ENCODE measurements at regions not wholly inside any gene's neighbourhood (a gene's known extent, or its start where the extent isn't known, plus 50 kb on each side); places are given as distances from the start of the nearest gene placed in this dataset.

GRCh38 chr12:28140404-28140803, 49.9 kb upstream of the CCDC91 start:
- Histone ChIP-seq H4K8ac (ENCODE audit: low read depth in 2 of 2, low read length in 2 of 2) (no peak overlapping the region), H4K5ac (ENCODE audit: low read depth, low read length) (no peak overlapping the region), H4K20me1 (ENCODE audit: insufficient read depth, low read length) (no peaks in the 10 kb centered on the region), H3K4me1 (ENCODE audit: control insufficient read depth, insufficient read depth, low read length) (no peaks in the 10 kb centered on the region), H3K56ac (ENCODE audit: extremely low read depth, insufficient read depth, low read length) (no peak overlapping the region), H3K4me3 (ENCODE audit: insufficient read depth, low read depth, low read length) (no peak overlapping the region), H2AK5ac (ENCODE audit: low read depth, low read length) (no peak overlapping the region), H2AFZ (replicated peaks; ENCODE audit: low read length, poor library complexity) (no peak overlapping the region), H3K27ac (ENCODE audit: insufficient read depth, low read length) (no peak overlapping the region), H3K9ac (ENCODE audit: low read depth, low read length) (no peak overlapping the region), H2BK5ac (ENCODE audit: low read depth, low read length, poor library complexity, severe bottlenecking) (no peak overlapping the region), H3K27me3 (ENCODE audit: control insufficient read depth, insufficient read depth, low read length) (no peaks in the 10 kb centered on the region), H3K4ac (ENCODE audit: low read depth, low read length) (no peak overlapping the region), H3K18ac (ENCODE audit: low read depth, low read length) (no peak overlapping the region), H4K91ac (ENCODE audit: insufficient read depth, low read depth, low read length) (no peak overlapping the region), H2BK120ac (ENCODE audit: low read depth, low read length) (no peak overlapping the region), H3K14ac (replicated peaks; ENCODE audit: low read depth, low read length) (no peak overlapping the region), H3K9me1 (ENCODE audit: insufficient read depth, low read length) (no peaks in the 10 kb centered on the region), H2BK15ac (ENCODE audit: low read depth, low read length) (no peak overlapping the region), H3K9me3 (ENCODE audit: control insufficient read depth, insufficient read depth, low read length) (no peaks in the 10 kb centered on the region), H3K23ac (ENCODE audit: low read depth, low read length) (no peak overlapping the region), H3K79me1 (ENCODE audit: low read depth in 1 of 2, low read length in 2 of 2) (no peaks in the 10 kb centered on the region), H3K4me2 (ENCODE audit: low read depth, low read length) (no peak overlapping the region), H3K36me3 (ENCODE audit: control insufficient read depth, insufficient read depth, low read length) (no peaks in the 10 kb centered on the region), H2BK20ac (ENCODE audit: low read depth, low read length) (no peak overlapping the region), H2AK9ac (replicated peaks; ENCODE audit: low read depth, low read length, poor library complexity) (no peak overlapping the region)
- TF ChIP-seq BHLHE40 (IDR thresholded peaks at IDR 0.05; ENCODE audit: low read depth, low read length) (no peak), CTCF (conservative IDR thresholded peaks at IDR 0.05; ENCODE audit: low read depth, low read length) (no peak), CHD1 (IDR thresholded peaks at IDR 0.05; ENCODE audit: low read depth, low read length) (no peak), ELK1 (IDR thresholded peaks at IDR 0.05; ENCODE audit: borderline replicate concordance, low read depth, low read length) (no peak), SMC3 (IDR thresholded peaks at IDR 0.05; ENCODE audit: low read depth, low read length) (no peak), NFE2L2 (IDR thresholded peaks at IDR 0.05; ENCODE audit: low read depth, low read length) (no peak), CEBPB (IDR thresholded peaks at IDR 0.05; ENCODE audit: low read depth, low read length) (no peak), MAZ (IDR thresholded peaks at IDR 0.05; ENCODE audit: borderline replicate concordance, low read depth, low read length) (no peak), POLR2A (IDR thresholded peaks at IDR 0.05; ENCODE audit: low read depth, low read length) (no peak), MXI1 (IDR thresholded peaks at IDR 0.05; ENCODE audit: borderline replicate concordance, low read depth, low read length) (no peak), MAFK (IDR thresholded peaks at IDR 0.05; ENCODE audit: low read depth, low read length) (no peak)
- ATAC-seq (ENCODE audit: low read depth) (no peak), DNase-seq (no peak)
- dilution Hi-C loops (cut with HindIII; ENCODE audit: low sequenced_read_pairs, unreplicated experiment) (no loop called here), in situ Hi-C loops (cut with MboI; ENCODE audit: low sequenced_read_pairs) (no loop called here), intact Hi-C loops (cut with micrococcal nuclease) (no loop called here)
- no TSS peak for BruUV-seq (replicated peaks)
- ChIA-PET CTCF (no interaction called here), POLR2A (ENCODE audit: unreplicated experiment) (no interaction called here)
- no CpG with 5 or more reads among the region's 2 CpGs for WGBS, 2 experiments (ENCODE audit: extremely low coverage in 2 of 2, insufficient read length in 1 of 2)

Data from IMR-90 (cell line).